ENCODE measurements at regions not wholly inside any gene's neighbourhood (a gene's known extent, or its start where the extent isn't known, plus 50 kb on each side); places are given as distances from the start of the nearest gene placed in this dataset.

- TF ChIP-seq CEBPB (IDR thresholded peaks at IDR 0.05) = no peak
- TF ChIP-seq YY1 (IDR thresholded peaks at IDR 0.05; ENCODE audit: low read depth) = no peak
- no peak for TF ChIP-seq RAD21 (IDR thresholded peaks at IDR 0.05; ENCODE audit: low read depth)
- TF ChIP-seq REST (IDR thresholded peaks at IDR 0.05; ENCODE audit: low read depth) = no peak
These were observed 314.4 kb downstream of the AASDHPPT start for GRCh38 chr11:106391771-106392420.

Data from Ishikawa (cell line).